Activated effector memory CD4-positive, alpha-beta T cell treated with Interleukin-2 at 50 U/mL for 16 hours (primary cell): ENCODE measurements at regions not wholly inside any gene's neighbourhood (a gene's known extent, or its start where the extent isn't known, plus 50 kb on each side); places are given as distances from the start of the nearest gene placed in this dataset.
"Not testable (repeated sequence)": the region's sequence is repeated elsewhere in the genome, so short reads cannot be mapped to it uniquely, and the experiment has no call there.

Experiments used
- DNase-seq: peaks from one replicate; pipeline ENCODE4 v3.0.0-alpha.2; 2020

GRCh38 chr3:31053299-31053698 lies 158.8 kb upstream of the GADL1 start:
- DNase-seq: no peak

DNA sequence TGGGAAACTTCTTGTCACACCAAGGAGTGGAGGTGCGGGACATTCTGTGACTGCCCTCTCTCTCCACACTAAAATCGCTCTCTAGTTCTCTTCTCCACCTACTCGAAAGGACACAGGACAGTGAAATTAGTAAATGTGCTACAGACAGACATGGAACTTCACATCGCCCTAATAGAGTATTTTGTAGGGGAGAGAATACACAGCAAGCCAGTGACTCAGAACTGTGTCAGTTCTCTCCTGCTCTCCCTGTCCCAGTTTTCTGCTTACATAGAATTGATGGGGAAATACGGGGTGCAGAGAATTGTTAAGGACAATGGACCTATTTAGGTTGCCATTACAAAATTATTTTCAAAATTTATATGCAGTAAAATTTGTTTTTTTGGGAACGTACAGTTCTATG lies 159.6 kb upstream of the GADL1 start:
- no peak for DNase-seq

DNA sequence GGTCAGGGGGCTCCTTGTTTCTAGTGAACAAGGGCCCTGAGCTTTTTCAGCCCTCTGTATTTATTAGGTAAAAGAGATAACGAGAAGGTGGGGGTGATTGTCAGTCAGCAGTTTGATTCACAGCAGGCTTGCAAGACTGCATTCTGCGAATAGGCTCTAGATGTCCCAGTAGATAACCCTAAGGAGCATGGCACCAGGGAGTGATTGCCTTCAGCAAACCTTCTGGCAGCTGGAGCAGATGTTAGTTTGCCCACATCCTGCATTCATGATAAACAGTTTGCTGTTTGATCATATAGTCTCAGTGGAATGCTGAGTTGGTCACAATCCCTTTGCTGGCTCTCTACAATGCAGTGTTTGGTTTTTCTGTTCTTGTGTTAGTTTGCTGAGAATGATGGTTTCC lies 161.3 kb upstream of the GADL1 start:
- DNase-seq: no peak

DNA sequence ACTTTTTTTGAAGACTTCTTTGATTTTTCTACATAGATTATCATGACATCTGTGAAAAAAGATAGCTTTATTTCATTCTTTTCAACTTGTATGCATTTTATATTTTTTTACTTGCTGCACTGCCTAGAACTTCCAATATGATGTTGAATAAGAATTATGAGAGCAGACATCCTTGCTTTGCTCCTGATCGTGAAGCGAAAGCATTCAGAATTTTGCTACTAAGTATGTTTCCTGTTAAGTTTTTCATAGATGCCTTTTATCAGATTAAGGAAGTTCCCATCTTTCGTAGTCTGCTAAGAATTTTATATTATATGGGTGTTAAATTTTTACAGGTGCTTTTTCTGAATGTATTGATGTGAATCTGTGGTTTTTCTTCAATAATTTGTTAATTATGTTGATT lies 163.4 kb upstream of the GADL1 start:
- no peak for DNase-seq

DNA sequence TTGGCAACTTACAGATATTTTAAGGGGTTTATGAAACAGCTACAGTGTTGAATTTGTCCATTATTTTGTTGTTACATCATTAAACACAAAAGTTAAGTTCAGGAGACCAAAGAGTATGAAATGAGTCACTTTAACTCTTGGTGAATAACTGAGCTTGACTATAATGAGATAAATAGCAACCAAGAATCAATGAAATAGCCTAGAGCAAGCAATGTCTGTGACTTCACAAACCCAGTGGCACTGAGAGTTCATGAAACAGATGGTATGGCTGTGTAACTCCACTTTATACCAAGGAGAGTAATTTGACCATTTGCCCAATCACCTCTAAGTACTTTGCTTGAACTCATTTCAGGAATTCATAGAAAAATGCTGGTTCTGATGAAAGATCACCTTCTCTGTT lies 169.6 kb upstream of the GADL1 start:
- no peak for DNase-seq

- no peak for DNase-seq
These were observed 171.3 kb upstream of the GADL1 start for GRCh38 chr3:31065765-31066164.

DNA sequence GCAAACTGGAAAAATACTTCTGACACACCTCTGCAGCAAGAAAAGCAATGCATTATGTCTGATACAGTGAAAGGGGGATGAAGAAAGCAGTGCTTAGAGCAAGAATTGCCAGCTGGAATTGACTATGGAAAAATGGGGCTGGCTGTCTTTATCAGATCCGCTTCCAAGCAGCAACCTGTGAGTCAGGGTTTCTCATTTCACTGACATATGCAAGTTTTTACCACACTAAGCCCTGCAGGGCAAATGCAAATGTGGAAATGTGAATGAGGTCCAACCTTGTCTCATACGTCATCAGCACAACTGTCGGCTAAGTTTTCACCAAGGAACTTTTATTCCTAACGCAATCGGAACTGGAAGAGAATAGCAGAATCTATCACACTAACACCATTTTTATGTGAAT lies 172.5 kb upstream of the GADL1 start:
- DNase-seq: no peak

DNA sequence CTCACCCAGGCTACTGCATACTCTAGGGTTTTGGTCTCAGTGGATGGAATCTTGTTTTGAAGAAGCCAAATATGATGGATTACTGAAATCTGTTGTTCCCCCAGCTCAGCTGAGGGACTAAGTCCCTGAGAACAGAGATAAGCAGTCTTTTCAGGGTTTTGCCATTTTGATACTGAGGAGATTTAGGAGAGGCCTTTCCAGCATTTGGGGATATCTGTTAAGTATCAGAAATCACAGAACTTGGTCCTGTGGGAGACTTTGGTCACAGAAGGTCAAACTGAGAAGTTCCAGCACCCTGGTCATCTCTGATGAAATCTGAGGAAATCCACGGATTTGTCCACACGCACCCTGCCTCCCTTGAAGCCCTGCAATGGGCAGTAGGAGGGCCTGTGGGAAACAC lies 181.0 kb upstream of the GADL1 start:
- no peak for DNase-seq

DNA sequence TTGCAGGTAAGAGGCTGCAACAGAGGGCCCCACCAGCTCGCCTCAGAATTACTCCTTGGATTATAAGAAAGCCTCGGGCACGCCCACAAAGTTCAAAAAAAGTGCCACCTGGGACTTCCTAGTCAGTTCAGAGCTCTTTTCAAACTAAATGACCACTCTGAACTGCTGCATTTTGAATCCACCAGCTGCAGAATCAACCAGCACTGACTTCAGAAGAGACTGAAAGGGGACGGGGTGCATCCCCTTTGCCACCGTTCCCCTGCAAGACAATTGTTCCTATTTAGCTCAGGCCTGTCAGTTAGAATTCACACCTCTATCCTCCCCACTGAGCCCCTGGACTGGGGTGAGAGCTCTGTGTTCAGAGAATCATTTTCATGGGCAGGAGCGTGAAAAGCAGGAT lies 181.4 kb upstream of the GADL1 start:
- DNase-seq: no peak

- DNase-seq: no peak
These were observed 182.7 kb upstream of the GADL1 start for GRCh38 chr3:31077021-31077601.

GRCh38 chr3:31077826-31078225 lies 183.4 kb upstream of the GADL1 start:
- DNase-seq: no peak

- DNase-seq: no peak
These were observed 185.2 kb upstream of the GADL1 start for GRCh38 chr3:31079689-31080088.

DNA sequence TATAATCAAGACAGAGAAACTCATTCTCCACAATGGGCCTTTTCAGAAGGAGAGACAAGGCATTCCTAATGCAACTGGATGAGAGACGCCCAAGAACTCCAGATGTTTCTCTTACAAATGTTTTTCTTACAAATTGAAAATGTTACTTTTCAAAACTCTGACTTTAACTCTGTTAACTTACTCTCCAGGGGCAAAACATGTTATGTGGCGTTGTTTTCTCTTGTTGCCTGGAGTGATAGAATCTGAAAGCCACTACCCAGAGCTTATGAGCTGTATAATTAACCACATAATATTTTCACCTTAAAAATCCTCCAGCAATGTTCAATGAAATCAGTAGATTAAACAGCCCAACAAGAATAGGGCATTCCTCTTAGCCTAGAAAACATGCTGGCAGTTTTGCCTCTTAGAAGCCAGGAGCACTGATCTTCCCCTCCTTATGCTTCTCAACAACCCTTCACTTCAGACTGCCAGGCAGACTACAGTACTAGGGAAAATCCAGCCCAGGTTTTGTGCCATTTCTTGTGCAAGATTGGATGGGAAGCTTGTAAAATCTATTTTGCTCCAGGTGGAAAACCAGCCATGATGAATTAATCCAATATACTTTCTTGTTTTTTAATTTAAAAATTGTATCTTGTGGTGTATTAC lies 186.7 kb upstream of the GADL1 start:
- no peak for DNase-seq

DNA sequence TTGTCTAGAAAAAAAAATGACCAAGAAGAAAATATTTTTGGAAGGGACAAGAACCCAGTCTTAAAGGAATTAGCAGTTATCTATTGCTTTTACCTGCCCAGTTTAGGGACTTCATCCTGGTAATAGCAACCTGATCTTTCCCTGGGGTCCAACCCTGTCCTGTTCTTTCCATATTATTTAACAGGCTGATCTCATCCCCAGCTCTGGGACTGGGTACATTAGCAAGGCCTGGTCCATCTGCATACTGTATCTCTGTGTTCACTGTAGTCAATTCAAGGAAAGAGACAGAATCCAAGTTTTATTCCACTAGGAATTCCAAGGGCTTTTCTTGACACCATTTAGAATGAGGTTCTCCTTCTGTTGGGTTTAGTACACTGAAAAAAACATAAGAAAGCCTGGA lies 191.7 kb upstream of the GADL1 start:
- no peak for DNase-seq

- no peak for DNase-seq
These were observed 192.2 kb upstream of the GADL1 start for GRCh38 chr3:31086698-31087097.

GRCh38 chr3:31091748-31092147 lies 197.3 kb upstream of the GADL1 start:
- DNase-seq: no peak

GRCh38 chr3:31092748-31093589 lies 198.5 kb upstream of the GADL1 start:
- DNase-seq: no peak

- no peak for DNase-seq
These were observed 199.1 kb upstream of the GADL1 start for GRCh38 chr3:31093606-31094005.

DNA sequence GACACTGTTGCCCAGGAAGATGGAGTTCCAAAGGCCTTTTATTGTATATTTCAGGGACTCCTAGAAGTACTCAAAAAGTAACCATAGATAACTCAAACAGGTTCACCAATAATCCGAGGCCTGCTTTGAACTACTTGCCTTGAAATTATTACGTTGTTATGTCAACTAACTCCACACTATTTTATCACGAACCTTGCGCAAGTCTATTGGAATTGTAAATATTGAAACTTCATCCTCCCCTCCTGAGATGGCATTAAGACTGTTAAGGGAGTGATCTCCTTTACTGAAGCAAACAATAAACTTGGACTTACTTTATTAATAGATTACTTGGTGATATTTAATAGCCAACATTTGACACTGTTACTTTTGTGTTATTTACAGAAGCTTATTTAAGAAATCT lies 199.6 kb upstream of the GADL1 start:
- DNase-seq: no peak

DNA sequence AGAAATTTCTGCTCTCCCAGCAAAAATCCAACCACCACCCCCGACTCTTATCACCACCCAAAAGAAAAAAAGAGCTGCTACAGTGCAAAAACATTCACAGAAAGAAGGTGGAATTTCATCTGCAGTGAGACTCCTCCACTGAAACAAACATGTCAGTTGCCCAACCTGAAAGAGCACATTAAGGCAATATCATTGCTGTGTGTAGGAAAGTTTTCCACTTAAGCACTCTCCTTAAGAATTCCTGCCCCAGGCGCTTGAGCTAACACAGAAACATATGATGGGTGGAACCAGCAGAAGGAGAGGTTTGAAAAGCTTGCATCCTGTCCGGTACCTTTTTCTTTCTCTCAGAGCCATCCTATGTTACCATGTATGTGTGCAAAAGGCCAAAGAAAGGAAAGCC lies 200.8 kb upstream of the GADL1 start:
- DNase-seq: no peak

GRCh38 chr3:31096661-31097395 lies 202.4 kb upstream of the GADL1 start:
- DNase-seq: no peak

DNA sequence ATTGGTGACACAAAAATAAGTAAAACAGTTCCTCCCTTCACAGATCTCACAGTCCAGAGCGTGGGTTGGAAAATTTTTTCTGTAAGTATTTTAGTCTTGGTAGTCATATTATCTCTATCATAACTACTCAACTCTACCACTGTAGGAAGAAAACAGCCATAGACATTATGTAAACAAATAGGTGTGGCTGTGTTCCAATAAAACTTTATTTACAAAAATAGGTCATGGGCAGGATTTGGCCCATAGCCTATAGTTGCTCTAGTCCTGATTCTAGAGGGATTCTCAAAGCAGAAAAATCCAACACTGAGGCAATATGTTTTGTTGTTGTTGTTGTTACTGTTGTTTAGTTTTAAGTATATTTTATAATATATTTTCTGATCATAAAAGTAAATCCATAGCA lies 206.1 kb upstream of the GADL1 start:
- DNase-seq: no peak

DNA sequence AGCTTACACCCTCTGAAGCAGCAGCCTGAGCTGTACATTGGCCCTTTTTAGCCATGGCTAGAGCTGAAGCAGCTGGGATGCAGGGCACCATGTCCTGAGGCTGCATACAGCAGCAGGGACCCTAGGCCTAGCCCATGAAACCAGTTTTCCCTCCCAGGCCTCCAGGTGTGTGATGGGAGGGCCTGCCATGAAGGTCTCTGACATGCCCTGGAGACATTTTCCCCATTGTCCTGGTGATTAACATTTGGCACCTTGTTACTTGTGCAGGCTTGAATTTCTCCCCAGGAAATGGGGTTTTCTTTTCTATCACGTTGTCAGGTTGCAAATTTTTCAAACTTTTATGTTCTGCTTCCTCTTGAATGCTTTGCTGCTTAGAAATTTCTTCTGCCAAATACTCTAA lies 206.8 kb upstream of the GADL1 start:
- not testable (repeated sequence) for DNase-seq
